GM18870 (cell line): ENCODE measurements at regions not wholly inside any gene's neighbourhood (a gene's known extent, or its start where the extent isn't known, plus 50 kb on each side); places are given as distances from the start of the nearest gene placed in this dataset.

ENCODE experiments used
- ATAC-seq: cut with Tn5 transposase; IDR thresholded peaks from one replicate; pipeline ENCODE4 v1.9.1; 2021; ENCODE audit warnings: moderate library complexity; ENCODE audit not compliant: unreplicated experiment

GRCh38 chr6:121810158-121811032 lies 374.9 kb downstream of the GJA1 start:
- ATAC-seq, result no peak

- no peak for ATAC-seq
These were observed 375.7 kb downstream of the GJA1 start for GRCh38 chr6:121811106-121811505.

GRCh38 chr6:121816361-121816760 lies 380.9 kb downstream of the GJA1 start:
- no peak for ATAC-seq

DNA sequence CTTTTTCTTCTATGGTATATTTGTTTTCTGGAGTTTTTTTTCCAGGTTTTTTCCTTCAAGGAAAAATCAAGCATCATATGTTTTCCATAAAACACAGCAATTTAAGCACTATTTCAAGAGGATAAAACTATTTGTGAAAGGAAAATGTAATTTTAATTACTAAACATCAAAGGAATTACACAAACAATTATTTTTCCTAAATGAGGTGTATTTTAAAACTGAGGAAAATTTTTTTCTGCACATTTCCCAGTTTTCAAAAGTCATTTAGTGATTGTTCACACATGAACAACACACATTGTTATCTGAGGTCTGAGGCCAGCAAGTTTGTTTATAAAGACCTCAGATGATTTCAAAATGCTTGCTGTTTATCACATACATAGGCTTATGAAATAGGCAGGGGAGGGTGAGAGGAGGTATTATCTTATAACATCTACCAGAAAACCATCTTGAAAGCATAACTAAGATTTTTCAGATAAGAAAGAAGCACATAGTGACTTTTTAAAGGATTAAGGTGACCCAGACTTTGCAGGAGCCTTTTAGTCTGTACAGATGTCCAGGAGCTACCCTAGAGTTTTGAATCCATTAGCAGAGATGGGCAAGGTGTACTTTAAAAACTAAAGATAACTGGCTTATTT lies 381.6 kb downstream of the GJA1 start:
- ATAC-seq, result no peak

DNA sequence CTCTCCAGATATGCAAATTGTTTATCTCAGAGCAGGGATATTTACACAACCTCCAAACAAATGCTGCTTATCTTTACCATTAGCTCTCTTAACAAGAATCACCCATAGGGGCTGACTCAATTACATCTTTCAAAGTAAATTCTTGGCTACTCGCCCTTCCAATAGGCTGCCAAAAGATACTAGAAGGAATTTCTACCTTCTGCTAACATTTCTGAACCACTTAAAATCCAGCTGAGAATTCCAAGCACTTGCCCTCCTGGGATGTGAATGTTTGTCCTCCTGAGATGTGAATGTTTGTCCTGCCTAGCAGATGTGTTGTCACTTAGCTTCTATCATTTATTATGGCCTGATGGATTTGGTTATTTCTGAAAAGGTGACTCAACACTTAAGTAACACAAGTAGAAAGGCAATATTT lies 388.0 kb downstream of the GJA1 start:
- no peak for ATAC-seq

- no peak for ATAC-seq
These were observed 390.8 kb downstream of the GJA1 start for GRCh38 chr6:121826156-121826810.

DNA sequence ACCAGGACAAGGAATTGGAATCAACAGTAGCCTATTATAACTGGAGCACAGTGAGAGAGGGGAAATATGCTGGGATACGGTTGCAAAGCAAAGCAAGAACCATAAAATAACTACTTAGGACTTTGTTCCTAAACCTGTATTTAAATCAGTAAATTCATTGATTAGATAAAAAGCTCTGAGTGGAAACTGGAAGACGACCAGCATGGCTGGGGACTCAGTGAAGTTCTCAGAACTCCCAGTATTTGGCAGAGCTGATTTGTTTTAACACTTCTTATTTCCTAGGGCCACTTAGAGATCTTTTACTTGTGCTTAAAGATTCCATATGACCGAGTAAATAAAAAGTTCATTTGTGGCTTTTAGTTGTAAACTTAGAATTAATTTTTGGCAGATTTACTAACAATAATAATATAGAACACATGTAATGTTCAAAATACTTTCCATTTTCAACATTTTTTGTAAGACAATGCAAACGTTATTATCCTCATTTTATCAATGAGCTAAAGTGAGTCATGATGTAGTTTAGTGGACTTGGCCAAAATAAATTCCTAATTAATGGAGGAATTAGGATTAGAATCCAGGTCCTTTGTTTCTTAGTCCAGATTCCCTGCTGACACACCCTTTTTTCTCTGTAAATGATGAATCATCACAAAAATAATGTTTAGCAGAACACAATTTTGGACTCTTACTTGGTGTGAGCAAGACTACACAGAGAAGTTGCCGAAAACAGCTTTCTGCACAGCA lies 392.9 kb downstream of the GJA1 start:
- ATAC-seq, result no peak

GRCh38 chr6:121830736-121831135 lies 395.3 kb downstream of the GJA1 start:
- ATAC-seq, result no peak

GRCh38 chr6:121835662-121836061 lies 400.2 kb downstream of the GJA1 start:
- ATAC-seq, result no peak

DNA sequence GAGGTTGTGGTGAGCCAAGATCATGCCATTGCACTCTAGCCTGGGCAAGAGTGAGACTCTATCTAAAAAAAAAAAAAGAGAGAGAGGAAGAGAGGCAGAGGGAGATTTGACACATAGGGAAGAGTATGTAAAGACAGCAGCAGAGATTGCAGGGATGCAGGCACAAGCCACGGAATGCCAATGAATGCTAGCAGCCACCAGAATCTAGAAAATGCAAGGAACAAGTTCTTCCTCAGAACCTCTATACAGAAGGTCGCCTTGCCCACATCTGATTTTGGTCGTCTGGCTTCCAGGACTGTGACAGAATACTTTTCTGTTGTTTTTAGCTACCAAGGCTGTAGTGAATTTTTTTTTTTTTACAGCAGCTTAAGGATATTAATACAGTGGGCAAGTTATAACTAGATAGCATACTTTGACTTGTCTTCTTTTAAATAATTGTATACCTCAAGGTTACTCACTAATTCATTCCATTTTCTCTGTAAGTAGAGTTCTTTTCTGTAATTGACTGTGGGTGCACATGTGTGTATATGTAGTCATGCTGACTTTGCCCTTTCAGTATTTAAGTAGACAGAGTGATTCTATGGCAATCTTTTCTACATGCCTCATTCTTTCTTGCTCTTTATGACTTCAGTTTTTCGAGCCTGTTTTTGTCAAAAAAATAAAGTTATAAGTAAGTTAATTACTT lies 402.2 kb downstream of the GJA1 start:
- ATAC-seq, result no peak

DNA sequence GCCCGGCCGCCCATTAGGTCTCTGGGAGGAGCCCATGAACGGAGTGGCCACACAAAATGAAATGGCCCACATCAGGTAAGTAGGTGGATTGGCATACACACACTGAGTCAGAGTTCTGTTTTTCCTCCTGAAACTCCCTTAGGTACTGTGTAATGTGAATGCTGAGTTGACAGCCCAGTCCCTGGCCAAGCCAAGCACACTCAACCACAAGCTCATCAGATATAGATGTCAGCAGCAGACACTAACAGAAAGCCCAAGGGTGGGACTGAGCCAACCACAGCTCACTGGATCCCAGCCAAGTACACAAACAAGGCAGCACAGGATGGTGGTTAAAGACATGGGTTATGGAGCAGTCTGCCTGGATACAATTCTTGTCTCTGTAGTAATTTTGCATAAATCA lies 403.4 kb downstream of the GJA1 start:
- ATAC-seq, result no peak

- ATAC-seq, result no peak
These were observed 404.4 kb downstream of the GJA1 start for GRCh38 chr6:121839896-121840295.

DNA sequence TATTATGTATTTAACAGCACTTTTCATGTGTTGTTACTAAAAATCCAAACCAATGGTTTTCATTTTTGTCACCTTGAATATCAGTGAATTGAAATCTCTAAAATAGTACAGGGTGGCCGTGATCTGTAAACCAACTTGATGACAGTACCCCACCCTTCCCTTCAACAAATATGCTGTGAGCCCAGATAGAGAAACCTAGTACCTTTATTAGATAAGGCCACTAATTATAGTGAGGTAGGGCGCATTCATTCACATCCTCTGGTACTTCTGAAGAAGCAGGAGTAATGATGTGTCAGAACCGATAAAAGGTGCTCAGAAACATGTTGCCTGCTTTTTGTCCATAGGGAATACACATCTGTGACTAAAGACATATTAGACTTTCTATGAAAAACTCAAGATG lies 409.5 kb downstream of the GJA1 start:
- no peak for ATAC-seq

DNA sequence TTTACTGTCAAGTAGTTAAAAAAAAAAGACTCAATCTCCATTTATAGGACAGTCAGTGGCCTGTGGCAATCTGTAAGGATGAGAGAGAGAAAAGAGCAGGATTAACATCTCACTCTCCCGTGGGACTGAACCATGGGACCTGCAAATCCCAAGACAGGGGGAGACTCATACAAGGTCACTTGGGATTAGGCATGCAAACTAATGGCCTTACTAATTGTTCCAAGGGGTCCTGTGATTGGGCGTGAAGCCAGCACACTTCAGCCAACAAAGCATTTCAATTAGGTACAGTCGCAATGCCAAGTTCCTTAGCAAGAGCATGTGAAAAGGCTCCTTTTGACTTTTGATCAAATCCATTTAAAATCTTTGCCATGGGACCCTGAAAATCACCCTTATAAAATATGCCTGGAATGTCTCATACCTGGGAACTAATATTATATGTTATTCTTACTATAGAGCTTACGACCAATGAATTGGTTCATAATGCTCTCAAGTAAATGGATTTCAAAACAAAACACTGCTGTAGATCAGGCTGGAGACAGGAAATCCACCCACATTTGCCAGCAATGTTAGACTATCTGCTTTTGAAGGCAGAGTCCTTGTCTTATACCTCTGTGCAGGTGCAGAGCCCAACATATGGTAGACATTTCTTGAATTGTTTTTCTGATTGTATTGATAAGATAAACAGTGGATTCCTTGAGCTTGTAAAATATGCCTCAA lies 412.5 kb downstream of the GJA1 start:
- no peak for ATAC-seq

DNA sequence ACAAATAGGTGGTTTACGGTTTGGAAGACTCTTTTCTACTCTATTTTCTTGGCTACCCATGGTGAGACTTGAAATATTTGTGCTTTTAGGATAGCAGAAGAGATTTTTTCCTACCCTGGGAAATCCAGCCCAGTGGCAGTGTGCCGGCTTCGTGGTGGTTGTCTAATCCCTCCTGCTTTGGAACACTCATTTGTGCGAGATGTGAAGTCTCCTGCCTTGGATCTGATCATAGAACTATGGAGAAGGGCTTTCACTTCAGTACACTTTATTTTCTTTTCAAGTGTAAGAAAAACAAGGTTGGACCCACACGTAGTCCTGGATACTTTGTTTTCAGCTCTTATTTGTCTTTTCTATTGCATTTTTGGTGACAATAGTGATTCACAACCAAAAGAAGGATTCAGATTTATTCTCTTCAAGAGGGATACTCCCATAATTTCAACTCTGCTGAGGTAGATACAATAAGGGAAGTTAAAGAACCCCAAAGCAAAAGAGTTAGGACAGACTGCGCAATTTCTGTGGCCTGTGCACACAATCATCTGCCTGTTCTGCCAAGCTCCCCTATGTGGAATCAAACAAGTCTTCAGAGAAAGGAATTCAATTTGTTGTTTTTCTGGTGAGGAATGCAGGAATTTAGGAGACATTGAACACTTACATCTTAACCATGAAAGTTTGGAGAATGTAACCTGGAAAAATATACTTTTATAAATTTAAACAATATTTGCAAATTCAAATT lies 413.2 kb downstream of the GJA1 start:
- no peak for ATAC-seq

DNA sequence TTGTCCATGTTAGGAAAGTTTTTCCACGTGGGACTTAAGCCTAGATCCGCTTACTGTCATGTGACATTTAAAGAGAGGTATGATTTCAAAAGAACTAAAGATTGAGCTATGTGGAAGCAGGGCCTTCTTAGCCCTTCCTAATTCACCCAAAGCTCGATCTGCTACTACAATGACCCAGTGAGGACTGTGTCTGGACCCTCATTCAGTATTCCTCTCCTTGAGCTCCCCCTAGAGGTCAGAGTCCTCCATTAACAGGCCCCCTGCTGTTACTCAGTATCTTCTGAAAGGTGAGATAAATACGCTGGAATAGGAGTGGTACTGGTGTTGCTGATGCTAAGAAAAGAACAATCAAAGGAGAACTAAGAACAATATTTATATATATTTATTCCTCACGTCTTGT lies 414.0 kb downstream of the GJA1 start:
- ATAC-seq, result peak; percentile 92

DNA sequence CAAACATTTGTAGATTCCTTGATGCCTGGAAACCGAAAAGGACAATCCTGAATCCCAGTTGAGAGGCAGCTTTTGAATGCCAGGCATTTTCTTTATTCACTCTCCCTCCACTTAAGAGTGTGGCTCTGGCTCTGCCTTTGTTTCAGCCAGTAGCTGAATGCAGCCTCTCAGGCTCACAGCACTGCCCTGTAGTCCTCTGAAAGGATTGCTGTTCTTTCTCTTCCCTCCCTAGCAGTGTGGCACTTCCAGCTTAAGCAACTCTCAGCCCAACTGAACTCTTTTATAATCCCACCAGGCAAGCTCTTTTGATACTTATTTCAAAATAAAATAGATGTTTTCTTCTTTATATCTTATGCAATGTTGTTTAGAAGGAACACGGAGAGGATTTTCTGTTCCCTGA lies 415.6 kb downstream of the GJA1 start:
- no peak for ATAC-seq

DNA sequence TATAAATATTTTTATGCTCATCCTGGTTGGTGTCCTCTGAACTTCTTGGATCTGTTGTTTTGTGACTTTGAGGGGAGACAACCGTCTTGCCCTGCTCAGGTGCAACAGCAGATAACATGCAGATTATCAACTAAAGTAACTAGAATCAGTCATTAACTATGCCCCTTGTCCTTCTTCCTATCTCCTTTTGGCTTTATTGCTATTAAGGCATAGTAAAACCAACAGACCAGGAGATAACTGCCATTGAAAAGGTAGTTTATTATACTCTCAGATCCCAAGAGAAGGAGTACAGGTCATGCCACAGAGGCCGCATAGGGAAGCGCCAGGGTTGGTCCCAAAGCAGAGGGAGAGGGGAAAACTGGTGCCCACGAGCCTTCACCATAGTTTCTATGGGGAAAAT lies 418.2 kb downstream of the GJA1 start:
- no peak for ATAC-seq

DNA sequence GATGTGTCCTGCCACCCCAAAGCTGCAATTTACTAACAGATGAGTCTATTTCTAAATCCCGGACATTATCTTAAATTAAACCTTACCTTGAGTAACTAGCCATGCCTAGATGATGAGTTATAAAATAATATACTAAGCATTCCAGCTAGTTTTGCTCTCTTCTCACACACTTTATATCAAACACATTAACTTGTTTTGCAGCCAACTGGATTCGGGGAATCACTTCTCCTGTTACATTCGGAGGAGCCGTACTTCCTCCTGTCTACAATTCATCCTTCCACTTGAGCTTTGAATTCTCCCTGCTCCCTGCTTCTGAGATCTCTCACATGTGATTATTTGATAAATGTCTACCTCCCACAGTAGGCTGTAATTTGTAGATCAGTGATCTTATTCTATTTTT lies 420.1 kb downstream of the GJA1 start:
- no peak for ATAC-seq
